Hepatocyte (in vitro differentiated cells): ENCODE measurements at regions not wholly inside any gene's neighbourhood (a gene's known extent, or its start where the extent isn't known, plus 50 kb on each side); places are given as distances from the start of the nearest gene placed in this dataset.

ENCODE experiments used
- CTCF ChIP-seq: fragments of 200-600 bp; sonication (generic); IDR thresholded peaks from 2 replicates; pipeline ENCODE4 v1.5.1; 2016; ENCODE audit warnings: antibody characterized with exemption, mild to moderate bottlenecking; ENCODE audit not compliant: poor library complexity
- EZH2 ChIP-seq: fragments of 200-600 bp; sonication (generic); IDR thresholded peaks from 2 replicates; pipeline ENCODE4 v1.6.1; 2016; ENCODE audit warnings: antibody characterized with exemption, mild to moderate bottlenecking, borderline replicate concordance
- EZH2phosphoT487 ChIP-seq: fragments of 200-600 bp; sonication (generic); IDR thresholded peaks from one replicate; pipeline ENCODE4 v1.6.1; 2018; ENCODE audit warnings: antibody characterized with exemption, mild to moderate bottlenecking, low read depth, moderate library complexity; ENCODE audit not compliant: unreplicated experiment, severe bottlenecking

GRCh38 chr18:61714421-61714820, 178.4 kb downstream of the RNF152 start:
- no peak for TF ChIP-seq CTCF
- TF ChIP-seq EZH2phosphoT487 = no peak
- TF ChIP-seq EZH2 = no peak
